ENCODE measurements at regions not wholly inside any gene's neighbourhood (a gene's known extent, or its start where the extent isn't known, plus 50 kb on each side); places are given as distances from the start of the nearest gene placed in this dataset.
"Not testable (repeated sequence)": the region's sequence is repeated elsewhere in the genome, so short reads cannot be mapped to it uniquely, and the experiment has no call there.

DNA sequence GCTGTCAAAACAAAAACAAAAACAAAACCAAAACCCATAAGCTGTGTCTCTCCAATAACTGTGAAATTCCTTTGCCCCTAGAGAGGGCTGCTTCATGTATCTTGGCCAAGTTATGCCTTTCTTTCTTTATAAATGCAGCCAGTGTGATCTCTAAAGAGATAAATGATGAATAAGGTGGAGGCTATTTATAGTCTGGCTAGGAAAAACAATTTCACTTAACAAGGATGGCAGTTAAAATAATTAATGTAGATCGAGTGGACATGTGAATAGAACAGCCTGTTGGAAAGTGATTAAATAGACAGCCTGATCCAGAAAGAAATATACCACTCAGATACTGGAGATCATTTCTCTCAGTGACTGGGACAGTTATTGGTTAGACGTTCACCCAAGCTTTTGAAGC lies 1666.9 kb upstream of the CELF4 start:
- TF ChIP-seq, protein P1, sequence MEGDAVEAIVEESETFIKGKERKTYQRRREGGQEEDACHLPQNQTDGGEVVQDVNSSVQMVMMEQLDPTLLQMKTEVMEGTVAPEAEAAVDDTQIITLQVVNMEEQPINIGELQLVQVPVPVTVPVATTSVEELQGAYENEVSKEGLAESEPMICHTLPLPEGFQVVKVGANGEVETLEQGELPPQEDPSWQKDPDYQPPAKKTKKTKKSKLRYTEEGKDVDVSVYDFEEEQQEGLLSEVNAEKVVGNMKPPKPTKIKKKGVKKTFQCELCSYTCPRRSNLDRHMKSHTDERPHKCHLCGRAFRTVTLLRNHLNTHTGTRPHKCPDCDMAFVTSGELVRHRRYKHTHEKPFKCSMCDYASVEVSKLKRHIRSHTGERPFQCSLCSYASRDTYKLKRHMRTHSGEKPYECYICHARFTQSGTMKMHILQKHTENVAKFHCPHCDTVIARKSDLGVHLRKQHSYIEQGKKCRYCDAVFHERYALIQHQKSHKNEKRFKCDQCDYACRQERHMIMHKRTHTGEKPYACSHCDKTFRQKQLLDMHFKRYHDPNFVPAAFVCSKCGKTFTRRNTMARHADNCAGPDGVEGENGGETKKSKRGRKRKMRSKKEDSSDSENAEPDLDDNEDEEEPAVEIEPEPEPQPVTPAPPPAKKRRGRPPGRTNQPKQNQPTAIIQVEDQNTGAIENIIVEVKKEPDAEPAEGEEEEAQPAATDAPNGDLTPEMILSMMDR (IDR thresholded peaks at IDR 0.05; ENCODE audit: insufficient read depth in 1 of 2, low read depth in 1 of 2, low read length in 1 of 2, severe bottlenecking in 1 of 2, unreplicated experiment in 1 of 2) = no peak
- Mint-ChIP-seq H3K9me3 (ENCODE audit: unreplicated experiment) (no peaks in the 10 kb centered on the region), H3K27me3 (ENCODE audit: insufficient read depth, unreplicated experiment) (no peaks in the 10 kb centered on the region), H3K4me3 (ENCODE audit: unreplicated experiment) (no peak overlapping the region), H3K4me1 (ENCODE audit: low read depth, unreplicated experiment) (no peaks in the 10 kb centered on the region), H3K36me3 (ENCODE audit: insufficient read depth, unreplicated experiment) (peaks cover 5% of the 10 kb centered on the region), H3K27ac (ENCODE audit: unreplicated experiment) (no peak overlapping the region)
- Histone ChIP-seq H3K36me3 (ENCODE audit: control insufficient read depth, insufficient read depth, low read length) (no peaks in the 10 kb centered on the region), H3K9me3 (no peaks in the 10 kb centered on the region), H3K4me3 (ENCODE audit: low read depth, low read length) (no peak overlapping the region), H3K27me3 (replicated peaks; ENCODE audit: control insufficient read depth, insufficient read depth, low read length) (no peaks in the 10 kb centered on the region), H3K4me1 (no peaks in the 10 kb centered on the region)
- intact Hi-C loops (cut with micrococcal nuclease; ENCODE audit: unreplicated experiment) = no loop called here
- CTCF ChIA-PET = no interaction called here
- BruUV-seq (replicated peaks) = no TSS peak
- POLR2A ChIA-PET = no interaction called here
- no peak for DNase-seq

DNA sequence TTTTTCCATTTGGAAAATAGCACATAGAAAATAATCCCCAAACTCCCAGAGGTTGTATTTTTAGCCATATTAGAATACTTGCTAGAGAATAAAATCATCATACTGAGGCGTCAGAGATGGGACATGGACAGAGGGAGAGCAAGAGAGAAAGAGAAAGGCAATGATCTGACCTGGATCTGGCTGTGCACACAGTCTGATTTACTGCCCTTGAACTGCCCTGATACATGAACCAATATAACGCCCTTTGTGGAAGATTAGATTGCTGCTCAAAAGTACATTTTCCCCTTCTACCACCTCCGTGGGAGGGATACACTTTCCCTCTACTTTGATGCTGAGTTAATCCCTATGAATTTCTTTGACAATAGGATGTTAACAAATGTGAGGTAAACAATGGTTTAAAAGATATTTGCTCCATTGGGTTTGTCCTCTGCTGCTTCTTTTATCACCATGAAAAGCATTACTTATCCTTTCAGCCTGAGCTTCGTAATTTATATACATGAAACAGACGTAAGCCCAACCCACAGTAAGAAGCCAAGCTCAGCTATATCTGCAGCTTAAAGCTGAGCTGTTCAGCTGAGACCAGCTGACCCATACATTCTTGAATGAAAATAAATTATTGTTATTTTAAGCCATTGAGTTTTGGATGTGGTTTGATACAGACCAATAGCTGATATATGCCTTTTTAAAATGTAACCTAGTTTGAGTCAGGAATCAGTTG lies 1664.6 kb upstream of the CELF4 start:
- Mint-ChIP-seq H3K4me1 (ENCODE audit: low read depth, unreplicated experiment) (no peaks in the 10 kb centered on the region), H3K36me3 (ENCODE audit: insufficient read depth, unreplicated experiment) (peaks cover 5% of the 10 kb centered on the region), H3K27ac (ENCODE audit: unreplicated experiment) (no peak overlapping the region), H3K9me3 (ENCODE audit: unreplicated experiment) (no peaks in the 10 kb centered on the region), H3K27me3 (ENCODE audit: insufficient read depth, unreplicated experiment) (no peaks in the 10 kb centered on the region), H3K4me3 (ENCODE audit: unreplicated experiment) (no peak overlapping the region)
- no TSS peak for BruUV-seq (replicated peaks)
- ChIA-PET CTCF (no interaction called here), POLR2A (no interaction called here)
- no peaks in the 10 kb centered on the region for H3K27me3 ChIP-seq (replicated peaks; ENCODE audit: control insufficient read depth, insufficient read depth, low read length)
- no peaks in the 10 kb centered on the region for H3K9me3 ChIP-seq
- no peak overlapping the region for H3K4me3 ChIP-seq (ENCODE audit: low read depth, low read length)
- no peaks in the 10 kb centered on the region for H3K36me3 ChIP-seq (ENCODE audit: control insufficient read depth, insufficient read depth, low read length)
- intact Hi-C loops (cut with micrococcal nuclease; ENCODE audit: unreplicated experiment) = no loop called here
- no peak for DNase-seq
- TF ChIP-seq, protein P1 (IDR thresholded peaks at IDR 0.05; ENCODE audit: insufficient read depth in 1 of 2, low read depth in 1 of 2, low read length in 1 of 2, severe bottlenecking in 1 of 2, unreplicated experiment in 1 of 2) = no peak
- no peaks in the 10 kb centered on the region for H3K4me1 ChIP-seq

DNA sequence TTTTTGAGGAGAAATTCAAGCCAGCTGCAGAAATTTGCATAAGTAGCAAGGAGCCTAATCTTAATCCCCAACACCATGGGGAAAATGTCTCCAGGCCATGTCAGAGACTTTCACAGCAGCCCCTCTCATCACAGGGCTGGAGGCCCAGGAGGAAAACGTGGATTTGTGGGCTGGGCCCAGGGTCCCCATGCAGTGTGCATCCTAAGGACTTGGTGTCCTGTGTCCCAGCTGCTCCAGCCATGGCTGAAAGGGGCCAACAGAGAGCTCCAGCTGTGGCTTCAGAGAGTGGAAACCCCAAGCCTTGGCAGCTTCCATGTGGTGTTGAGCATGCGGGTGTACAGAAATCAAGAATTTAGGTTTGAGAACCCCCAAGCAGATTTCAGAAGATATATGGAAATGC lies 1662.2 kb upstream of the CELF4 start:
- H3K9me3 Mint-ChIP-seq (ENCODE audit: unreplicated experiment); H3K36me3 ChIP-seq (ENCODE audit: control insufficient read depth, insufficient read depth, low read length); H3K4me3 Mint-ChIP-seq (ENCODE audit: unreplicated experiment); BruUV-seq (replicated peaks); H3K27me3 ChIP-seq (replicated peaks; ENCODE audit: control insufficient read depth, insufficient read depth, low read length); H3K4me3 ChIP-seq (ENCODE audit: low read depth, low read length); H3K9me3 ChIP-seq; H3K27ac Mint-ChIP-seq (ENCODE audit: unreplicated experiment); H3K4me1 ChIP-seq; H3K4me1 Mint-ChIP-seq (ENCODE audit: low read depth, unreplicated experiment); intact Hi-C loops (cut with micrococcal nuclease; ENCODE audit: unreplicated experiment); H3K27me3 Mint-ChIP-seq (ENCODE audit: insufficient read depth, unreplicated experiment); CTCF ChIA-PET; DNase-seq; H3K36me3 Mint-ChIP-seq (ENCODE audit: insufficient read depth, unreplicated experiment); POLR2A ChIA-PET: not testable (repeated sequence)

DNA sequence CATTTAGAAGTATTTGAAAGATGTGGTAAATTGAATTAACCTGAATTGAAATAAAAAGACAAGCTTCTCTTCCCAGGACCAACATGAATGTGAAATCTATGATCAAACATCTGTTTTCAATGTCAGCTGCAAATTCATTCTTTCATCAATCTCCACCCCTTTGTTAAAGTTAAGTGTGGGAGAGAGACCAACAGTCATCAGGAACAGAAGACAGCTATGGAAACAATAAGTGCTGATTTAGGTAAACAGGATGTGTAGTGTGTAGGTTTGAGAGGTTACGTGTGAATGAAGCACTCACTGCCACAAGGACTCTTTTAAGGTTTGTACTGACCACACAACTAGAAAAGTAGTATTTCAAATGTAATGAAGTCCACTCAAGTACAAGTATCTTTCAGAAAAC lies 1659.8 kb upstream of the CELF4 start:
- Histone ChIP-seq H3K27me3 (replicated peaks; ENCODE audit: control insufficient read depth, insufficient read depth, low read length) (no peaks in the 10 kb centered on the region), H3K9me3 (no peaks in the 10 kb centered on the region), H3K4me1 (no peaks in the 10 kb centered on the region), H3K36me3 (ENCODE audit: control insufficient read depth, insufficient read depth, low read length) (no peaks in the 10 kb centered on the region), H3K4me3 (ENCODE audit: low read depth, low read length) (no peak overlapping the region)
- no TSS peak for BruUV-seq (replicated peaks)
- DNase-seq = no peak
- Mint-ChIP-seq H3K27me3 (ENCODE audit: insufficient read depth, unreplicated experiment) (no peaks in the 10 kb centered on the region), H3K4me1 (ENCODE audit: low read depth, unreplicated experiment) (no peaks in the 10 kb centered on the region), H3K9me3 (ENCODE audit: unreplicated experiment) (no peaks in the 10 kb centered on the region), H3K36me3 (ENCODE audit: insufficient read depth, unreplicated experiment) (no peaks in the 10 kb centered on the region), H3K27ac (ENCODE audit: unreplicated experiment) (no peak overlapping the region), H3K4me3 (ENCODE audit: unreplicated experiment) (no peak overlapping the region)
- TF ChIP-seq, protein P1 (IDR thresholded peaks at IDR 0.05; ENCODE audit: insufficient read depth in 1 of 2, low read depth in 1 of 2, low read length in 1 of 2, severe bottlenecking in 1 of 2, unreplicated experiment in 1 of 2) = no peak
- ChIA-PET POLR2A (no interaction called here), CTCF (no interaction called here)
- intact Hi-C loops (cut with micrococcal nuclease; ENCODE audit: unreplicated experiment) = no loop called here

Measured in Caco-2 (cell line).